HFFc6 (cell line): ENCODE measurements at regions not wholly inside any gene's neighbourhood (a gene's known extent, or its start where the extent isn't known, plus 50 kb on each side); places are given as distances from the start of the nearest gene placed in this dataset.

Experiments used
- DNase-seq: peaks from one replicate; pipeline ENCODE4 v3.0.0-alpha.2; 2018
- H3K27ac Mint-ChIP-seq: 2 replicates; pipeline ENCODE4 v1.8.0; 2020; ENCODE audit warnings: mild to moderate bottlenecking, mixed read lengths
- H3K27me3 Mint-ChIP-seq: 2 replicates; pipeline ENCODE4 v1.8.0; 2021; ENCODE audit warnings: mild to moderate bottlenecking, moderate library complexity, mixed read lengths; ENCODE audit not compliant: insufficient read depth
- H3K36me3 Mint-ChIP-seq: 2 replicates; pipeline ENCODE4 v1.8.0; 2021; ENCODE audit warnings: low read depth, mixed read lengths
- H3K4me1 Mint-ChIP-seq: 2 replicates; pipeline ENCODE4 v1.8.0; 2020; ENCODE audit warnings: low read depth, mixed read lengths
- H3K4me3 Mint-ChIP-seq: 2 replicates; pipeline ENCODE4 v1.8.0; 2020; ENCODE audit warnings: mild to moderate bottlenecking, moderate library complexity, mixed read lengths
- H3K9me3 Mint-ChIP-seq: 2 replicates; pipeline ENCODE4 v1.8.0; 2020; ENCODE audit warnings: mild to moderate bottlenecking, mixed read lengths
- TF ChIP-seq, protein P1 (sequence below): fragments of 200-600 bp; sonication (generic); IDR thresholded peaks from 2 replicates; pipeline ENCODE4 v1.5.0; 2021; ENCODE audit warnings: antibody characterized with exemption, mild to moderate bottlenecking

GRCh38 chr13:22031702-22032286 is 360.9 kb downstream of the FGF9 start:
- no peaks in the 10 kb centered on the region; the same call in 1 of the 2 replicates for H3K27me3 Mint-ChIP-seq
- no peaks in the 10 kb centered on the region for H3K4me1 Mint-ChIP-seq
- no peak overlapping the region for H3K27ac Mint-ChIP-seq
- H3K9me3 Mint-ChIP-seq, result peaks cover 57% of the 10 kb centered on the region
- TF ChIP-seq, protein P1, sequence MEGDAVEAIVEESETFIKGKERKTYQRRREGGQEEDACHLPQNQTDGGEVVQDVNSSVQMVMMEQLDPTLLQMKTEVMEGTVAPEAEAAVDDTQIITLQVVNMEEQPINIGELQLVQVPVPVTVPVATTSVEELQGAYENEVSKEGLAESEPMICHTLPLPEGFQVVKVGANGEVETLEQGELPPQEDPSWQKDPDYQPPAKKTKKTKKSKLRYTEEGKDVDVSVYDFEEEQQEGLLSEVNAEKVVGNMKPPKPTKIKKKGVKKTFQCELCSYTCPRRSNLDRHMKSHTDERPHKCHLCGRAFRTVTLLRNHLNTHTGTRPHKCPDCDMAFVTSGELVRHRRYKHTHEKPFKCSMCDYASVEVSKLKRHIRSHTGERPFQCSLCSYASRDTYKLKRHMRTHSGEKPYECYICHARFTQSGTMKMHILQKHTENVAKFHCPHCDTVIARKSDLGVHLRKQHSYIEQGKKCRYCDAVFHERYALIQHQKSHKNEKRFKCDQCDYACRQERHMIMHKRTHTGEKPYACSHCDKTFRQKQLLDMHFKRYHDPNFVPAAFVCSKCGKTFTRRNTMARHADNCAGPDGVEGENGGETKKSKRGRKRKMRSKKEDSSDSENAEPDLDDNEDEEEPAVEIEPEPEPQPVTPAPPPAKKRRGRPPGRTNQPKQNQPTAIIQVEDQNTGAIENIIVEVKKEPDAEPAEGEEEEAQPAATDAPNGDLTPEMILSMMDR, result no peak
- DNase-seq, result no peak
- H3K36me3 Mint-ChIP-seq, result no peaks in the 10 kb centered on the region
- H3K4me3 Mint-ChIP-seq, result no peak overlapping the region

GRCh38 chr13:22032905-22033304 is 362.0 kb downstream of the FGF9 start:
- TF ChIP-seq, protein P1, result no peak

DNA sequence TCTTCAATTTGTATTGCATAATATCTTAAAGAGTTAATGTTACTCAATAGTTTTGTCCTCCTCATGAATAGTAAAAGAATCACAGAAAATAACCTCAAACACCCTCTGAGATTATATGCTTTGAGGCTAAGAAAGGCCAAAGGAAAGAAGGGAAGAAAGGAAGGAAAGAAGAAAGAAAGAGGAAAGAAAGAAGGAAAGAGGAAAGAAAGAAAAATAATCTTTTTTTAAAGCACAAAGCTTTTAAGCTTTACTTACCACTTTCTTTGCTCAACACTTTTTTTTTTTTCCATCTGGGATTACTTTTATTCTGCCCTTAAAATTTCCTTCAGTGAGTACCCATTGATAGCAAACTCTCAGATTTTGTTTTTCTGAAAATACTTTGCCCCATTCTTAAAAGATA is 369.1 kb downstream of the FGF9 start:
- TF ChIP-seq, protein P1, result no peak
- Mint-ChIP-seq H3K27ac (no peak overlapping the region), H3K4me3 (no peak overlapping the region), H3K4me1 (no peaks in the 10 kb centered on the region), H3K27me3 (no peaks in the 10 kb centered on the region), H3K36me3 (no peaks in the 10 kb centered on the region), H3K9me3 (peaks cover 47% of the 10 kb centered on the region)
- no peak for DNase-seq

More at GRCh38 chr13:22032905-22033304, 362.0 kb downstream of the FGF9 start:
- Mint-ChIP-seq H3K4me1 (no peaks in the 10 kb centered on the region), H3K27me3 (no peaks in the 10 kb centered on the region; the same call in 1 of the 2 replicates), H3K27ac (no peak overlapping the region), H3K9me3 (peaks cover 56% of the 10 kb centered on the region), H3K36me3 (no peaks in the 10 kb centered on the region), H3K4me3 (no peak overlapping the region)
- DNase-seq, result no peak

DNA sequence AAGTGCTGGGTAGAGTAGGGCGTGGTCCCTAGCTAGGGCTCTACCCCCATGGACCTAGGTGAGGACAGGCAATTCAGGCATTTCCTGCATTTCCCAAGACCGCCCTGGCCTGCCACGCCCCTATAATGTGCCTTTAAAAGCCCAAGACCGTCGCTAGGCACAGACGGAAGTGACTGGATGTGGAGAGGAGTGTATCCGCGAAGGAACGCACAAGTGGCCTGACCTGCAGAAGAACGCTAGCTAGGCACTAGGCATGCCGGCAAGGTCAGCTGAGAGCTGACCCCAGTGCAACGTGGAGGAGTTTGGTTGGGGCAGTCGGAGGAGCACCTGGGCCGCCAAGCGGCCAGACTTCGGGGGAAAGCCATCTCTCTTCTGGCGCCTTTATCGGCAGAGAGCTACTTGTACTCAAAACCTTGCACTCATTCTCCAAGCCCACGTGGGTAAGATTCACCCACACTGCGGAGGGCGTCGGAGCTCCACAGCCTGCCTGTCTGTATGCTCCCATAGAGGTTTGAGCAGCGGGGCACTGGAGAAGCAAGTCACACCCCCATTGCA is 370.0 kb downstream of the FGF9 start:
- H3K36me3 Mint-ChIP-seq, result no peaks in the 10 kb centered on the region
- no peak overlapping the region for H3K27ac Mint-ChIP-seq
- peaks cover 47% of the 10 kb centered on the region for H3K9me3 Mint-ChIP-seq
- H3K27me3 Mint-ChIP-seq, result no peaks in the 10 kb centered on the region
- H3K4me1 Mint-ChIP-seq, result no peaks in the 10 kb centered on the region
- DNase-seq, result no peak
- TF ChIP-seq, protein P1, result no peak
- no peak overlapping the region for H3K4me3 Mint-ChIP-seq

DNA sequence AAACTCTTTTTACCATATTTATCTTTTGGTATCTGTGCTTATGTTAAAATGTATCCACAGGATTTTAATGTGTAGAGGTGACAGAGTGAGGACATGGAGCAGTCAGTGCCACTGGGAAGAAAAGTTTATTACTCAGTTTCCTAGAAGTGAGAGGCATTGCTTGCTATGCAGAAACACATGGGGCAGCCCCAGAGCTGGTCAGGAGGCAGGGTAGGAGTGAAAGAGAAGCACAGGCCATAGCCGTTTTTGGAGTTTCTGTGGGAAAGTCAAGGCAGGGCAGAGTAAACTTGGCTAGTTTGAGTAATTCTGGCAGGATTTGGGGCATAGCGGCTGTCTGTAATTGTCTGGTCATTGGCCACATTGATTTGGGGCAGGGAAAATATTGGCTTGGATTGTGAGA is 370.9 kb downstream of the FGF9 start:
- Mint-ChIP-seq H3K4me1 (no peaks in the 10 kb centered on the region), H3K4me3 (no peak overlapping the region), H3K27ac (no peak overlapping the region), H3K36me3 (0 out of 2 replicates have a peak, but pooled peaks cover 3% of the 10 kb centered on the region), H3K9me3 (peaks cover 49% of the 10 kb centered on the region), H3K27me3 (no peaks in the 10 kb centered on the region)
- no peak for DNase-seq
- TF ChIP-seq, protein P1, result no peak
